GM12891 (cell line): ENCODE measurements at regions not wholly inside any gene's neighbourhood (a gene's known extent, or its start where the extent isn't known, plus 50 kb on each side); places are given as distances from the start of the nearest gene placed in this dataset.

Source experiments
- DNase-seq: peaks from one replicate; pipeline ENCODE4 v3.0.0; 2011; ENCODE audit warnings: low spot score; ENCODE audit not compliant: insufficient read length
- FAIRE-seq: peaks from 2 replicates; lab custom pipeline; 2011; peaks lifted over from hg19 to GRCh38; lab: Jason Lieb, UNC
- PAX5 ChIP-seq: IDR thresholded peaks from 2 replicates; pipeline ENCODE4 v1.6.1; 2011; ENCODE audit warnings: low read length, moderate library complexity, mild to moderate bottlenecking; ENCODE audit not compliant: insufficient read depth, severe bottlenecking
- POLR2A ChIP-seq: IDR thresholded peaks from 2 replicates; pipeline ENCODE4 v1.6.1; 2011; ENCODE audit warnings: low read depth, low read length, control low read depth
- POLR2AphosphoS5 ChIP-seq: IDR thresholded peaks from 2 replicates; pipeline ENCODE4 v1.6.1; 2011; ENCODE audit warnings: low read depth, low read length, control low read depth
- POU2F2 ChIP-seq: IDR thresholded peaks from 2 replicates; pipeline ENCODE4 v1.6.1; 2011; ENCODE audit warnings: low read depth, mild to moderate bottlenecking, control low read depth, low read length, moderate library complexity
- SPI1 ChIP-seq: IDR thresholded peaks from 2 replicates; pipeline ENCODE4 v1.6.1; 2011; ENCODE audit warnings: low read depth, low read length, control low read depth
- TAF1 ChIP-seq: IDR thresholded peaks from 2 replicates; pipeline ENCODE4 v1.6.1; 2011; ENCODE audit warnings: low read depth, low read length, control low read depth

DNA sequence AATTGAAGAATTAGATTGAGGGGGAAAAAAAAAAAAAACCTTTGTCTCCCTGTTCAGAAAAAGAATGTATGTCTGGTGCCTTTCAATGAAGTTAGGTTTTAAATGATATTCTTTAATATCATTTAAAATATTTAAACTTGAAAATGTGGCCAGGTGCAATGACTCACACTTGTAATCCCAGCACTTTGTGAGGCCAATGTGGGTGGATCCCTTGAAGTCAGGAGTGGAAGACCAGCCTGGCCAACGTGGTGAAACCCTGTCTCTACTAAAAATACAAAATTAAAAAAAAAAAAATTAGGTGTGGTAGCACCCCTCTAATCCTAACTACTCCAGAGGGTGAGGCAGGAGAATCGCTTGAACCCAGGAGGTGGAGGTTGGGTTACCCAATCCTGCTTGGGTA, 111.1 kb upstream of the RASA1 start:
- FAIRE-seq (no peak), DNase-seq (no peak)
- TF ChIP-seq SPI1 (no peak), POU2F2 (no peak), TAF1 (no peak), POLR2A (no peak), PAX5 (no peak), POLR2AphosphoS5 (no peak)

DNA sequence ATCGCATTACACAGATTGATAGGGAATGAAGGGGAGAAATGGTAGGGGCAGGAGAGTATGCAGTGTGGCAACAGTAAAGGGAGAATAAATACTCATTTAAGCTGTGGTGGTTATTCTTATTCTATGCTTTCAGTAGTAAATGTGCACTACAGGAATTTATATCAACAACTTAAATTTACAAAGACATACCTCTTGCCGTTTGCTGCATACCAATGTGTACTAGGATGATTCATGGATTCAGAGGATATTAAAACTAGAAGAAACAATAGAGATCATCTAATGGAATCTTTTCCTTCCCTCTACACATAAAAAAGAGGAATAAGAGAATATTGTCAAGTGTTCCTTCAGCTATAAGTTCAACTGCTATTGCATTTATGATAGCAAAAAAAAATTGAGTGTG, 103.3 kb upstream of the RASA1 start:
- TF ChIP-seq TAF1 (no peak), PAX5 (no peak), POU2F2 (no peak), POLR2A (no peak), SPI1 (no peak), POLR2AphosphoS5 (no peak)
- FAIRE-seq (no peak), DNase-seq (no peak)

DNA sequence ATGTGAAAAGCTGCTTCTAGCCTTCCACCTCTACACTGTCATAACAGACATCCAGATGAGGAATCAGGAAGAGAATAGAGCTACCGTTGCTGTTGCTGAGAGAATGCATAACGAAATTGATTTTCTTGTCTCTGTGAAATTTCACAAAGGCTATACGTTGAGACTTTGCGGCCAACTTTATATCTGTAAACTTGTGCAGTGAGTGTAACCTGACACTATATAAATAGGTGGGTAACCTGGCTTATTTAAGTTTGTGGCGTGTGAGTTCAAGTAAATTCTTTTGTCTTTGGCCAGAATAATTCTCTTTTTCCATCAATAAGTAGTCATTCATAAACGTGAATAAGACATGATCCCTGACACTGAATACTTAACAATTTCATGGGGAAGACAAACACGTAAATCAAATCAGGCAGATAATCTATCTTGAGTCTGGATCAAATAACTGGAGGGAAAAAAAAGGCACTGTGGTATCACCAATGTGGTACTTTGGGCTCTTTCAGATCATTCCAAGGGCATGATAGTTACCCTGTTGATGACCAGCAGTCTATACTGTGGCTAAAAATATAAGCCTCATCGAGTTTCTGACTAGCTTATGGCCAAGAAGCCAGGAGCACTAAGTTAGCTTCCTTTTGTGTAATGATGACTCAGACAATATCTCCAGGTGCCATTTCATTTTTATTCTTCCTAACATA, 98.2 kb upstream of the RASA1 start:
- no peak for DNase-seq
- peak; percentile 63 for FAIRE-seq
- no peak for TF ChIP-seq POU2F2
- TF ChIP-seq SPI1 = no peak
- no peak for TF ChIP-seq PAX5
- no peak for TF ChIP-seq POLR2AphosphoS5
- TF ChIP-seq POLR2A = no peak

- FAIRE-seq = no peak
- DNase-seq = no peak
- TF ChIP-seq TAF1 (no peak), POU2F2 (no peak), POLR2A (no peak), SPI1 (no peak), POLR2AphosphoS5 (no peak), PAX5 (no peak)
Observed at GRCh38 chr5:87170799-87171198, 96.9 kb upstream of the RASA1 start.

DNA sequence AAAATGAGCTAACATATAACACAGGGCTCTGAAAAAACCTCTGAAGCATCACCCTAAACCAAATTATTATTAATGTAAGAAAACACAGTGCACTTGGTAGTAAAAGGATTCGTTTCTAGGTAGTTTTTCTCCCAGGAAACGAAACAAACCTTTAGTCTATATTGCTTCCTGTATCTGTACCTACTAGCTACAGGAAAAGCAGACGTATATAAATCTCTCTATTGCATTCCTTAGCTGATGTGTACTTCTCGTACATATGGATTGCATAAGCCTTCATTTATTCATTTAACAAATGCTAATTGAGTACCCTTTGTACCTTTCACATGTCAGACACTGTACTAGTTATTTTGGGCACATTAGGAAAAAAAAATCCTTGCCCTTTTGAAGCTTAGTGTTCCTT, 85.0 kb upstream of the RASA1 start:
- FAIRE-seq (no peak), DNase-seq (no peak)

DNA sequence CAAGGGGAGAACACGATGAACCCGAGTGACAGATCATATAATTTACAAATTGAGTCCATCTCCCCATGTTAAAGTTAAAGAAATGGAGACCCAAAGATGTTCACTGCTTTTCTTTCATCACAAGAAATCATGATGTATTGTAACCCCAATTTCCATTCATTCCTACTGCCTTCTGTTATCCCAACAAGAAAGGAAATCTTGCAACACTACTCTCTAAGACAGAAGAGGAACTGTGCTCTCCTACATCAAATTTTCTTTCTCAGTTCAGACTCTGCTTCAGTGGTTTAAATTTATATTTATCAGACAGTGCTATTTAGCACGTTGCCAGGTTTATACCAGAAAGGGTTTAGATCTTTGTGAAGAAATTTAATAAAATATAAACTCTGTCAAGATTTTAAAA, 83.8 kb upstream of the RASA1 start:
- FAIRE-seq (no peak), DNase-seq (no peak)
- TF ChIP-seq SPI1 (peak; percentile 44; the same call in 1 of the 2 replicates), PAX5 (no peak)

More for the DNA sequence above, 85.0 kb upstream of the RASA1 start:
- TF ChIP-seq PAX5 = no peak
- no peak for TF ChIP-seq SPI1
- no peak for TF ChIP-seq POLR2AphosphoS5
- no peak for TF ChIP-seq POU2F2
- no peak for TF ChIP-seq TAF1
- no peak for TF ChIP-seq POLR2A

DNA sequence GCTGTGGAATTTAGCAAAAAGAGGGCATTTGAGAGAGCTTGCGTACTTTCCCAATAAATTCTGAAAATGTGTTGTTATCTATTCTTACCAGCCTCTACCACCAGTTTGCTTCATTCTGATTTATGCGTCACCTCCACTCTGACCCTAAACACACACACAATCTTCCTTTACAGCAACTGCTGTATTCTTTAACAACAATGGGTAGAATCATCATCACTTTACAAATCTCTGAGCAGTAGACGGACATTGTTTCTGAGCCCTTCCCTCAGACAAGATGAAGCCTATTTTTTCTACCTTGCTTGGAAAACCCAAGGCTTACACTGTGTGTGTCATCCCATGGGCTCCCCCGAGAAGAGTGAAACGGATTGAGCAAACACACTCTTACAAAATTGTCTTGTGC, 83.1 kb upstream of the RASA1 start:
- DNase-seq (no peak), FAIRE-seq (no peak)
- no peak for TF ChIP-seq POLR2A
- no peak for TF ChIP-seq TAF1
- TF ChIP-seq SPI1 = no peak
- TF ChIP-seq POLR2AphosphoS5 = no peak
- TF ChIP-seq POU2F2 = no peak
- TF ChIP-seq PAX5 = no peak

- FAIRE-seq (peak; percentile 59), DNase-seq (no peak)
- TF ChIP-seq PAX5 (no peak), TAF1 (no peak), POLR2AphosphoS5 (no peak)
Observed at GRCh38 chr5:87185838-87186237, 81.8 kb upstream of the RASA1 start.

DNA sequence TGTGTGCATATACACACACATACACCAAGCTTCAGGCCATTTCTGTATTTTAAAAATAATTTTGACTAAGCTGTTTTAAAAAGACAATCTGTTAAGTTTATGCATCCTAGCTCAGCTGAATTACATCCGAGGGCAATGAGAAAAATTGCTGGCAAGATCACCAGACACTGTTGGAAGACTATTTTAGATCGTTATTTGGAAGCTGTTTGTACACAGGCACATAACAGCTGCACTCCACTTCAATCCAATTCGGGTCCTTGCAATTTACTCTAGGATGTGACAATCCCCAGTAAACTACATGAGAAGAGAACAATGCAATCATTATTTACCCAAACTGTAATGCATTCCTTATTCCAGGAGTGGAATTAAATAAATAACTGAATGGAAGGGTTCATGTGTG, 79.3 kb upstream of the RASA1 start:
- FAIRE-seq (no peak), DNase-seq (no peak)
- no peak for TF ChIP-seq POU2F2
- TF ChIP-seq TAF1 = no peak
- no peak for TF ChIP-seq POLR2A
- TF ChIP-seq POLR2AphosphoS5 = no peak
- TF ChIP-seq PAX5 = no peak
- TF ChIP-seq SPI1 = no peak

- no peak for TF ChIP-seq POU2F2
- no peak for TF ChIP-seq SPI1
- TF ChIP-seq POLR2AphosphoS5 = no peak
- no peak for TF ChIP-seq POLR2A
- TF ChIP-seq PAX5 = no peak
- TF ChIP-seq TAF1 = no peak
- no peak for FAIRE-seq
- no peak for DNase-seq
Observed at GRCh38 chr5:87190041-87190440, 77.6 kb upstream of the RASA1 start.

DNA sequence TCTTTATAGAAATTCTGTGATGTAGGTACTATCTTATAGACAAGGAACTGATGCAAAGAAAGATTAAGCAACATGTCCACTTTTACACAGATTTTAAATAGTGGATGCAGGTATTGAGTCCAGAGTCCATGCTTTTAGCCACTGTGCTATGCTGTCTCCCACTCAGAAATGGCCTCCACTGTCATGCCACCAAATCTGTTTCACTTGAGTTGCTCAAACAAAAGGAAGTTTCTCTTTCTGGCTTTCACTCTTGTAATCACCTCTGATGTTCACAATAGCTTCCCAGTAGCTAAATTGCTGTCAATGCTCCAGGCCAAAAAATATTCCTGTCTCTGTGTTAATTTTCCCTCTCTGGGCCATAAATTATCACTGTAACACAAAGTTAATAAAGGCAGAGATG, 77.0 kb upstream of the RASA1 start:
- FAIRE-seq (peak; percentile 92), DNase-seq (no peak)
- TF ChIP-seq POLR2A = no peak
- TF ChIP-seq TAF1 = no peak
- no peak for TF ChIP-seq SPI1
- no peak for TF ChIP-seq POLR2AphosphoS5
- no peak for TF ChIP-seq PAX5
- TF ChIP-seq POU2F2 = no peak
